GM12878 (cell line): ENCODE measurements at regions not wholly inside any gene's neighbourhood (a gene's known extent, or its start where the extent isn't known, plus 50 kb on each side); places are given as distances from the start of the nearest gene placed in this dataset.

Experiments used
- BMI1 ChIP-seq: fragments of 450-650 bp; IDR thresholded peaks from 2 replicates; pipeline ENCODE4 v1.6.1; 2016; ENCODE audit warnings: mild to moderate bottlenecking, moderate library complexity, borderline replicate concordance
- IRF4 ChIP-seq: IDR thresholded peaks from 2 replicates; pipeline ENCODE4 v1.6.1; 2011; ENCODE audit warnings: low read depth, low read length
- POLR2A ChIP-seq: IDR thresholded peaks from 2 replicates; pipeline ENCODE4 v1.6.1; 2011; ENCODE audit warnings: low read depth, mild to moderate bottlenecking, low read length
- RUNX3 ChIP-seq: IDR thresholded peaks from 2 replicates; pipeline ENCODE4 v1.6.1; 2012; ENCODE audit warnings: low read length, inconsistent platforms
- SP1 ChIP-seq: IDR thresholded peaks from one replicate; pipeline ENCODE4 v1.6.1; 2011; ENCODE audit warnings: low read depth, low read length
- TF ChIP-seq, protein P1 (sequence below): IDR thresholded peaks from 2 replicates; pipeline ENCODE4 v1.6.1; 2012; ENCODE audit warnings: low read depth, low read length, improper control_type of control experiment

DNA sequence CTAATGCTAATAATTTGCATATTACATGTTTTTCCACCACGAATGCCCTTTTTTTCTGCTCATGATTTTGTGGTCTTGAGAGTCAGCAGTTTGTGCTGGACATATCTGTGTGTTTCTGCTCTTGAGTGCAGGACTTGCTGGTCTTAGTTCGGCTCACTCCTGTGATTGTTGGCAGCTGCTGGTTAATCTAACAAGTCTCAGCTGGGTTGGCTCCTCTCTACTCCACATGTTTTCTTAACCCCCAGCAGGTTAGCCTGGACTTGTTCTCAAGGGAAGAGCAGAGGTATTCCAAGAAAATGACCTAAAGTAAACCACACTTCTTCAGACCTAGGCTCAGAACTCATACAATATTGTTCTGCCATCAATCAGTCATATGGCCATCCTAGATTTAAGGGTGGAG is 1238.9 kb downstream of the XPNPEP1 start:
- TF ChIP-seq POLR2A (no peak), IRF4 (no peak), SP1 (no peak), RUNX3 (no peak), BMI1 (no peak)
- TF ChIP-seq, protein P1, sequence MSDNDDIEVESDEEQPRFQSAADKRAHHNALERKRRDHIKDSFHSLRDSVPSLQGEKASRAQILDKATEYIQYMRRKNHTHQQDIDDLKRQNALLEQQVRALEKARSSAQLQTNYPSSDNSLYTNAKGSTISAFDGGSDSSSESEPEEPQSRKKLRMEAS, result no peak
